HCT116 (cell line): ENCODE measurements at regions not wholly inside any gene's neighbourhood (a gene's known extent, or its start where the extent isn't known, plus 50 kb on each side); places are given as distances from the start of the nearest gene placed in this dataset.

Experiments
- ATAC-seq: fragments of 200-7000 bp; cut with Tn5 transposase; 2 replicates; pipeline ENCODE4 v1.9.1; 2020; ENCODE audit warnings: mild to moderate bottlenecking, moderate library complexity
- BruUV-seq: library from RNA; stranded (reverse); fragments of 400-500 nt; replicated peaks from 2 replicates; lab custom pipeline; 2021; lab: Mats Ljungman, UMichigan
- CTCF ChIA-PET: fragments of 300-600 bp; sonication (Branson Sonifier 250); formaldehyde crosslinking; loops from one replicate; lab custom pipeline; 2021; ENCODE audit warnings: antibody characterized with exemption; lab: Charles Lee
- POLR2A ChIA-PET: fragments of 300-600, 350-600 bp; sonication (Branson Sonifier 250); formaldehyde crosslinking; loops from one replicate; lab custom pipeline; 2021; ENCODE audit warnings: antibody characterized with exemption; lab: Charles Lee
- RAD21 ChIA-PET, 2 experiments: fragments of 300-600 bp; sonication (Branson Sonifier 250); formaldehyde crosslinking; loops; one replicate each; lab custom pipeline; 2023; ENCODE audit warnings: low total read pairs in 2 of 2; ENCODE audit not compliant: uncharacterized antibody in 2 of 2, unreplicated experiment in 2 of 2, low non-redundant PET in 1 of 2; lab: Charles Lee
- DNase-seq: peaks from one replicate; pipeline ENCODE4 v3.0.0-alpha.2; 2010; ENCODE audit warnings: low read depth, low spot score
- H2AFZ ChIP-seq: fragments of 200-600 bp; shearing (Covaris generic), sonication (generic); 2 replicates; pipeline ENCODE4 v1.6.1; 2017; ENCODE audit warnings: low read depth, mixed run types, mixed read lengths, antibody characterized with exemption, low read length; ENCODE audit not compliant: poor library complexity, severe bottlenecking
- H3K27ac ChIP-seq: 2 replicates; pipeline ENCODE4 v1.5.1; 2012; ENCODE audit warnings: low read depth, low read length
- H3K27me3 ChIP-seq: fragments of 200-600 bp; sonication (generic); 2 replicates; pipeline ENCODE4 v1.6.1; 2016; ENCODE audit warnings: mixed run types, low read length, mixed read lengths; ENCODE audit not compliant: insufficient read depth
- H3K36me3 ChIP-seq, 2 experiments: fragments of 200-500 bp in 1 of 2; fragments of 200-600 bp in 1 of 2; sonication (Bioruptor generic) in 1 of 2; sonication (generic) in 1 of 2; 2 replicates each; pipeline versions ENCODE4 v1.5.1 to v1.6.1; 2014 to 2016; ENCODE audit warnings: low read length in 2 of 2, inconsistent platforms in 1 of 2, mixed read lengths in 1 of 2, mixed run types in 1 of 2; ENCODE audit not compliant: insufficient read depth in 2 of 2, control insufficient read depth in 1 of 2
- H3K4me1 ChIP-seq, 2 experiments: fragments of 200-600 bp in 1 of 2; sonication (generic) in 1 of 2; 2 replicates each; pipeline versions ENCODE4 v1.5.1 to v1.6.1; 2012 to 2017; ENCODE audit warnings: low read length in 2 of 2, inconsistent platforms in 1 of 2, mild to moderate bottlenecking in 1 of 2, mixed read lengths in 1 of 2, mixed run types in 1 of 2, moderate library complexity in 1 of 2; ENCODE audit not compliant: insufficient read depth in 2 of 2, control insufficient read depth in 1 of 2
- H3K4me2 ChIP-seq: fragments of 200-600 bp; sonication (generic); 2 replicates; pipeline ENCODE4 v1.6.1; 2017; ENCODE audit warnings: mixed run types, low read length, mixed read lengths
- H3K4me3 ChIP-seq, 2 experiments: fragments of 200-600 bp in 1 of 2; sonication (generic) in 1 of 2; replicated peaks in 1 of 2; 2 replicates each; pipeline ENCODE4 v1.5.1; 2011 to 2016; ENCODE audit warnings: low read length in 2 of 2, control low read depth in 1 of 2, low read depth in 1 of 2, mild to moderate bottlenecking in 1 of 2, mixed read lengths in 1 of 2, mixed run types in 1 of 2
- H3K79me2 ChIP-seq: fragments of 200-600 bp; sonication (generic); 2 replicates; pipeline ENCODE4 v1.6.1; 2017; ENCODE audit warnings: mild to moderate bottlenecking, mixed run types, low read length, moderate library complexity, mixed read lengths; ENCODE audit not compliant: insufficient read depth
- H3K9ac ChIP-seq: fragments of 200-600 bp; sonication (generic); 2 replicates; pipeline ENCODE4 v1.6.1; 2016; ENCODE audit warnings: low read length, mixed read lengths
- H3K9me2 ChIP-seq: fragments of 200-600 bp; sonication (generic), shearing (Covaris generic); 2 replicates; pipeline ENCODE4 v1.6.1; 2017; ENCODE audit warnings: mixed run types, mild to moderate bottlenecking, moderate library complexity; ENCODE audit not compliant: insufficient read depth
- H3K9me3 ChIP-seq, 2 experiments: fragments of 200-500 bp in 1 of 2; fragments of 200-600 bp in 1 of 2; sonication (Bioruptor generic) in 1 of 2; sonication (generic) in 1 of 2; 2 replicates each; pipeline ENCODE4 v1.6.1; 2014 to 2017; ENCODE audit warnings: low read length in 2 of 2, mixed read lengths in 2 of 2, inconsistent platforms in 1 of 2, low read depth in 1 of 2, mild to moderate bottlenecking in 1 of 2, mixed run types in 1 of 2, moderate library complexity in 1 of 2; ENCODE audit not compliant: control insufficient read depth in 1 of 2, insufficient read depth in 1 of 2
- H4K20me1 ChIP-seq: fragments of 200-600 bp; sonication (generic), shearing (Covaris generic); 2 replicates; pipeline ENCODE4 v1.6.1; 2017; ENCODE audit warnings: mixed run types, mild to moderate bottlenecking, moderate library complexity; ENCODE audit not compliant: insufficient read depth
- EGR1 ChIP-seq: IDR thresholded peaks from 2 replicates; pipeline ENCODE4 v1.6.1; 2012; ENCODE audit warnings: low read depth
- ELF1 ChIP-seq: IDR thresholded peaks from 2 replicates; pipeline ENCODE4 v1.6.1; 2012; ENCODE audit warnings: low read depth, borderline replicate concordance
- EZH2 ChIP-seq: fragments of 200-600 bp; sonication (generic); IDR thresholded peaks from 2 replicates; pipeline ENCODE4 v1.6.1; 2017; ENCODE audit warnings: antibody characterized with exemption, mixed run types
- FOSL1 ChIP-seq: IDR thresholded peaks from 2 replicates; pipeline ENCODE4 v1.6.1; 2012; ENCODE audit warnings: low read depth
- JUND ChIP-seq: IDR thresholded peaks from 2 replicates; pipeline ENCODE4 v1.6.1; 2012
- POLR2A ChIP-seq: IDR thresholded peaks from 2 replicates; pipeline ENCODE4 v1.7.0; 2011; ENCODE audit warnings: borderline replicate concordance; ENCODE audit not compliant: insufficient read depth, insufficient read length; ENCODE audit errors: extremely low read depth
- RAD21 ChIP-seq: IDR thresholded peaks from 2 replicates; pipeline ENCODE4 v1.6.1; 2012; ENCODE audit warnings: low read depth, mild to moderate bottlenecking
- SIN3A ChIP-seq: IDR thresholded peaks from 2 replicates; pipeline ENCODE4 v1.6.1; 2012; ENCODE audit warnings: low read depth
- SRF ChIP-seq: IDR thresholded peaks from 2 replicates; pipeline ENCODE4 v1.6.1; 2012; ENCODE audit warnings: low read depth
- TCF7L2 ChIP-seq: IDR thresholded peaks from 2 replicates; pipeline ENCODE4 v1.7.0; 2011; ENCODE audit warnings: borderline replicate concordance, inconsistent platforms; ENCODE audit not compliant: insufficient read depth, insufficient read length; ENCODE audit errors: extremely low read depth
- YY1 ChIP-seq: IDR thresholded peaks from 2 replicates; pipeline ENCODE4 v1.6.1; 2011; ENCODE audit warnings: low read length, low read depth, moderate library complexity, mild to moderate bottlenecking; ENCODE audit not compliant: insufficient replicate concordance; ENCODE audit errors: extremely low read depth
- ZNF274 ChIP-seq: fragments of 200-500 bp; sonication (Bioruptor generic); IDR thresholded peaks from 2 replicates; pipeline ENCODE4 v1.6.1; 2014; ENCODE audit warnings: mild to moderate bottlenecking, low read depth, low read length, inconsistent platforms
- intact Hi-C: fragments of 100-400 bp; cut with micrococcal nuclease; formaldehyde crosslinking; loops from 2 replicates; pipeline ENCODE4 v1.10.0; 2022
- TF ChIP-seq, protein P1 (sequence below), 3 experiments: fragments of 200-600 bp in 1 of 3; sonication (generic) in 1 of 3; IDR thresholded peaks in 2 of 3; conservative IDR thresholded peaks in 1 of 3; 2 replicates each; pipeline ENCODE4 v1.5.1; 2012 to 2017; ENCODE audit warnings: low read depth in 2 of 3, low read length in 2 of 3, antibody characterized with exemption in 1 of 3, borderline replicate concordance in 1 of 3, control low read depth in 1 of 3, mild to moderate bottlenecking in 1 of 3, mixed read lengths in 1 of 3, mixed run types in 1 of 3, moderate library complexity in 1 of 3; ENCODE audit not compliant: insufficient read depth in 1 of 3
- TF ChIP-seq, protein P2 (sequence below): IDR thresholded peaks from 2 replicates; pipeline ENCODE4 v1.6.1; 2011; ENCODE audit warnings: mild to moderate bottlenecking, low read length, moderate library complexity; ENCODE audit not compliant: insufficient replicate concordance; ENCODE audit errors: extremely low read depth
- TF ChIP-seq, protein P3 (sequence below): IDR thresholded peaks from 2 replicates; pipeline ENCODE4 v1.6.1; 2012; ENCODE audit warnings: low read depth

DNA sequence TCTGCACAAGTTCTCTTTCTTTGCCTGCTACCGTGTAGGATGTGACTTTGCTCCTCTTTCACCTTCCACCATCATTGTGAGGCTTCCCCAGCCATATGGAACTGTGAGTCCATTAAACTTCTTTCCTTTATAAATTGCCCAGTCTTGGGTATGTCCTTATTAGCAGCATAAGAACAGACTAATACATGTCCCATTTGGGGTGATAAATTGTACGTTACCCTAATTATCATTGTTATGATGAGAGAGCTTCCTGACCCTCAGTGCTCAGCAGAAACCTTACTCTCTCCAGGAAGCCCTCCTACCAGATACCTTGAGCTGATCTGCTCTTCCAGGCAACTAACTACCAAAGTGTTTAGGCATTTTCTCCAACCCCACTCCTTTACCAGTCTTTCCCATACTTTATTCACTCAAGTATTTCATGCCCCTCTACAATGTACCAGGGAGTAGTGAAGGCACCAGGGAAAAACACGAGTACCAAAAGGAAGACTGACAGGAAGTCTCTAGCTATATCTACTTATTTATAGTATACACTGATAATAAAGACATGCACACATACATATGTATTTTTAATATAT is 196.2 kb downstream of the MYCN start:
- H4K20me1 ChIP-seq, result no peaks in the 10 kb centered on the region
- BruUV-seq, result no TSS peak

More for the DNA sequence above, 196.2 kb downstream of the MYCN start:
- RAD21 ChIA-PET, result no interaction called here
- TF ChIP-seq ELF1 (no peak), ZNF274 (no peak), POLR2A (no peak), SRF (no peak), EZH2 (no peak), SIN3A (no peak), FOSL1 (no peak), RAD21 (no peak), YY1 (no peak), JUND (no peak), TCF7L2 (no peak), EGR1 (no peak)
- TF ChIP-seq, protein P1, sequence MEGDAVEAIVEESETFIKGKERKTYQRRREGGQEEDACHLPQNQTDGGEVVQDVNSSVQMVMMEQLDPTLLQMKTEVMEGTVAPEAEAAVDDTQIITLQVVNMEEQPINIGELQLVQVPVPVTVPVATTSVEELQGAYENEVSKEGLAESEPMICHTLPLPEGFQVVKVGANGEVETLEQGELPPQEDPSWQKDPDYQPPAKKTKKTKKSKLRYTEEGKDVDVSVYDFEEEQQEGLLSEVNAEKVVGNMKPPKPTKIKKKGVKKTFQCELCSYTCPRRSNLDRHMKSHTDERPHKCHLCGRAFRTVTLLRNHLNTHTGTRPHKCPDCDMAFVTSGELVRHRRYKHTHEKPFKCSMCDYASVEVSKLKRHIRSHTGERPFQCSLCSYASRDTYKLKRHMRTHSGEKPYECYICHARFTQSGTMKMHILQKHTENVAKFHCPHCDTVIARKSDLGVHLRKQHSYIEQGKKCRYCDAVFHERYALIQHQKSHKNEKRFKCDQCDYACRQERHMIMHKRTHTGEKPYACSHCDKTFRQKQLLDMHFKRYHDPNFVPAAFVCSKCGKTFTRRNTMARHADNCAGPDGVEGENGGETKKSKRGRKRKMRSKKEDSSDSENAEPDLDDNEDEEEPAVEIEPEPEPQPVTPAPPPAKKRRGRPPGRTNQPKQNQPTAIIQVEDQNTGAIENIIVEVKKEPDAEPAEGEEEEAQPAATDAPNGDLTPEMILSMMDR (IDR thresholded peaks at IDR 0.05 in 2 of 3, conservative IDR thresholded peaks at IDR 0.05 in 1 of 3; ENCODE audit: borderline replicate concordance in 1 of 3, insufficient read depth in 1 of 3, low read depth in 2 of 3, low read length in 2 of 3), result no peak
- TF ChIP-seq, protein P2, sequence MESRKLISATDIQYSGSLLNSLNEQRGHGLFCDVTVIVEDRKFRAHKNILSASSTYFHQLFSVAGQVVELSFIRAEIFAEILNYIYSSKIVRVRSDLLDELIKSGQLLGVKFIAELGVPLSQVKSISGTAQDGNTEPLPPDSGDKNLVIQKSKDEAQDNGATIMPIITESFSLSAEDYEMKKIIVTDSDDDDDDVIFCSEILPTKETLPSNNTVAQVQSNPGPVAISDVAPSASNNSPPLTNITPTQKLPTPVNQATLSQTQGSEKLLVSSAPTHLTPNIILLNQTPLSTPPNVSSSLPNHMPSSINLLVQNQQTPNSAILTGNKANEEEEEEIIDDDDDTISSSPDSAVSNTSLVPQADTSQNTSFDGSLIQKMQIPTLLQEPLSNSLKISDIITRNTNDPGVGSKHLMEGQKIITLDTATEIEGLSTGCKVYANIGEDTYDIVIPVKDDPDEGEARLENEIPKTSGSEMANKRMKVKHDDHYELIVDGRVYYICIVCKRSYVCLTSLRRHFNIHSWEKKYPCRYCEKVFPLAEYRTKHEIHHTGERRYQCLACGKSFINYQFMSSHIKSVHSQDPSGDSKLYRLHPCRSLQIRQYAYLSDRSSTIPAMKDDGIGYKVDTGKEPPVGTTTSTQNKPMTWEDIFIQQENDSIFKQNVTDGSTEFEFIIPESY, result no peak
- TF ChIP-seq, protein P3, sequence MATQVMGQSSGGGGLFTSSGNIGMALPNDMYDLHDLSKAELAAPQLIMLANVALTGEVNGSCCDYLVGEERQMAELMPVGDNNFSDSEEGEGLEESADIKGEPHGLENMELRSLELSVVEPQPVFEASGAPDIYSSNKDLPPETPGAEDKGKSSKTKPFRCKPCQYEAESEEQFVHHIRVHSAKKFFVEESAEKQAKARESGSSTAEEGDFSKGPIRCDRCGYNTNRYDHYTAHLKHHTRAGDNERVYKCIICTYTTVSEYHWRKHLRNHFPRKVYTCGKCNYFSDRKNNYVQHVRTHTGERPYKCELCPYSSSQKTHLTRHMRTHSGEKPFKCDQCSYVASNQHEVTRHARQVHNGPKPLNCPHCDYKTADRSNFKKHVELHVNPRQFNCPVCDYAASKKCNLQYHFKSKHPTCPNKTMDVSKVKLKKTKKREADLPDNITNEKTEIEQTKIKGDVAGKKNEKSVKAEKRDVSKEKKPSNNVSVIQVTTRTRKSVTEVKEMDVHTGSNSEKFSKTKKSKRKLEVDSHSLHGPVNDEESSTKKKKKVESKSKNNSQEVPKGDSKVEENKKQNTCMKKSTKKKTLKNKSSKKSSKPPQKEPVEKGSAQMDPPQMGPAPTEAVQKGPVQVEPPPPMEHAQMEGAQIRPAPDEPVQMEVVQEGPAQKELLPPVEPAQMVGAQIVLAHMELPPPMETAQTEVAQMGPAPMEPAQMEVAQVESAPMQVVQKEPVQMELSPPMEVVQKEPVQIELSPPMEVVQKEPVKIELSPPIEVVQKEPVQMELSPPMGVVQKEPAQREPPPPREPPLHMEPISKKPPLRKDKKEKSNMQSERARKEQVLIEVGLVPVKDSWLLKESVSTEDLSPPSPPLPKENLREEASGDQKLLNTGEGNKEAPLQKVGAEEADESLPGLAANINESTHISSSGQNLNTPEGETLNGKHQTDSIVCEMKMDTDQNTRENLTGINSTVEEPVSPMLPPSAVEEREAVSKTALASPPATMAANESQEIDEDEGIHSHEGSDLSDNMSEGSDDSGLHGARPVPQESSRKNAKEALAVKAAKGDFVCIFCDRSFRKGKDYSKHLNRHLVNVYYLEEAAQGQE, result no peak
- intact Hi-C loops, result no loop called here
- Histone ChIP-seq H3K9me2 (no peaks in the 10 kb centered on the region), H3K27me3 (peaks cover 3% of the 10 kb centered on the region; the same call in 1 of the 2 replicates), H3K4me3 (no peak overlapping the region), H3K36me3 (no peaks in the 10 kb centered on the region), H3K4me1 (no peaks in the 10 kb centered on the region), H3K27ac (no peak overlapping the region), H3K9me3 (no peaks in the 10 kb centered on the region), H3K79me2 (no peaks in the 10 kb centered on the region), H2AFZ (no peak overlapping the region), H3K9ac (no peak overlapping the region), H3K4me2 (no peak overlapping the region)
- no peak for ATAC-seq
- POLR2A ChIA-PET, result no interaction called here
- no peak for DNase-seq
- CTCF ChIA-PET, result no interaction called here
